GM18868 (cell line): ENCODE measurements at regions not wholly inside any gene's neighbourhood (a gene's known extent, or its start where the extent isn't known, plus 50 kb on each side); places are given as distances from the start of the nearest gene placed in this dataset.

ENCODE experiments used
- ATAC-seq: cut with Tn5 transposase; IDR thresholded peaks from one replicate; pipeline ENCODE4 v1.9.1; 2021; ENCODE audit warnings: mild to moderate bottlenecking, moderate library complexity; ENCODE audit not compliant: unreplicated experiment

- ATAC-seq: no peak
Measured at GRCh38 chr2:107595749-107596148, 230.9 kb upstream of the RGPD4 start.

DNA sequence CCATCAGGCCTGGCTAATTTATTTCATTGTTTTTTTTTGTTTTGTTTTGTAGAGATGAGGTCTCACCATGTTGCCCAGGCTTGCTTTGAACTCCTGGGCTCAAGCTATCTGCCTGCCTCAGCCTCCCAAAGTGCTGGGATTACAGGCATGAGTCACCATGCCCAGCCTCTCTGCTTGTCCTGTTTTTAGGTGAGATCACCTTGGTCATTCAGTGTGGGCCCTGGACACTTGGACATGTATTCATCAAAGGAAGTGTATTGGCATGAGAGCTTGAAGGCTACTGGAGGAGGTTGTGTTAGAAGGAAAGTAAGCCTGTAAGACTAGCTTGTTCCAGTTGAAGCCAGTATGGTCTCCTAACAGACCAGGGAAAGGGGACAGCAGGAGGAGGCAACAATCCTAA lies 229.2 kb upstream of the RGPD4 start:
- no peak for ATAC-seq

DNA sequence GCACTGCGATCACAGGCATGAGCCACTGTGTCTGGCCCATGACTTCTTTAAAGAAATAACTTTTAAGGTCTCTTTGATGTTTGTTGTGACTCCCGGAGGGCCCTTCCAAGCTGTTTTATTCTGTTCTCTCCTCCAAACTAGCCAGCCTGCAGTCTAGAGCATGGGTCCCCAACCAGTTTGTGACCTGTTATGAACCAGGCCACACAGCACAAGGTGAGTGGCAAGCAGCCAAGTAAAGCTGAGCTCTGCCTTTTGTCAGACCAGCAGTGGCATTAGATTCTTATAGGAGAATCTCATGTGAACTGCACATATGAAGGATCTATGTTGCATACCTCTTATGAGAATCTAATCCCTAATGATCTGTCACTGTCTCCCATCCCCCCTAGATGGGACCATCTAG lies 223.9 kb upstream of the RGPD4 start:
- ATAC-seq: no peak

DNA sequence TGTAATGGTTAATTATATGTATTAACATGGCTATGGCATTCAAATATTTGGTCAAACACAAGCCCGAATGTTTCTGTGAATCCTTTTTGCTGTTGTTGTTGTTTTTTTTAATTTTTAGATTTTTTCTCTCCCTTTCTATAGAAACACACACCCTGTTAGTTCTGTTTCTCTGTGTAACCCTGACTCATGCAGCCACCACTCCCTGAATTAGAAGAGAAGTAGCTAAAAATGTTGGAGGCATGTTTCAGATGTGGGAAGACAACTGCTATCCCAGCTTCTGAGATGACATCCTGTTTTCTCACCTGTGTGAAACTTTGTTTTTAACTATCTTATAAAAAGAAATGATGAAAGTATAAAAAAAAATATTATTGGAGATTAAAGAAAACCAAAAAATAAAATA lies 219.6 kb upstream of the RGPD4 start:
- ATAC-seq: no peak

DNA sequence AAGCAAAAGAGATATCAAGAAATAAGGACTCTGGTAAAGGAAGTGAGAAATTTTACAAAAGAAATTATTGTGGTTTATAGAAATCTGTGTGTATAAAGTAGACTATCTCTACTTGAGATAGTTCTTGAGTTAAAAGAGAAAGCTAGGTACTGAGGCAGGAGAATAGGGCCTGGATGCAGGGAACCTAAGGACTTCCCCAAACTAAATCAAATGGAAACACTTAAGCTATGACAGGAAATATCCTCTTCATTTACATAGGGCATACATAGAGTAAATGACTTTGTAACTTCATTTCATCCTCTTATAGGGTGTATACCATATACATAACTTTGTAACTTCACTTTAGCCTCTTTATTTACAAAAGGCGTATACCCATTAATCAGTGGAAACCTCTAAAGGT lies 219.2 kb upstream of the RGPD4 start:
- no peak for ATAC-seq

DNA sequence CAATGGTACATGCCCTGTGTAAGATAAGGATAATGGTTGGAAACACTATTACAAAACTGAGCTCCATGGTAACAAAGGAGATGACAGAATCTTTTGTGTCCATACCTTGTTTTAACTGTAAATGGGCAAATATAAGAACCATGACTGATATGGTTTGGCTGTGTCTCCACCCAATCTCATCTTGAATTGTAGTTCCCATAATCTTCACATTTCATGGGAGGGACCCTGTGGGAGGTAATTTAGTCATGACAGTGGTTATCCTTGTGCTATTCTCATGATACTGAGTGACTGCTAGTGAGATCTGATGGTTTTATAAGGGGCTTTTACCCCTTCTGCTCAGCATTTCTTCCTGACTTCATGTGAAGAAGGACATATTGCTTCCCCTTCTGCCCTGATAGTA lies 211.7 kb upstream of the RGPD4 start:
- ATAC-seq: no peak

DNA sequence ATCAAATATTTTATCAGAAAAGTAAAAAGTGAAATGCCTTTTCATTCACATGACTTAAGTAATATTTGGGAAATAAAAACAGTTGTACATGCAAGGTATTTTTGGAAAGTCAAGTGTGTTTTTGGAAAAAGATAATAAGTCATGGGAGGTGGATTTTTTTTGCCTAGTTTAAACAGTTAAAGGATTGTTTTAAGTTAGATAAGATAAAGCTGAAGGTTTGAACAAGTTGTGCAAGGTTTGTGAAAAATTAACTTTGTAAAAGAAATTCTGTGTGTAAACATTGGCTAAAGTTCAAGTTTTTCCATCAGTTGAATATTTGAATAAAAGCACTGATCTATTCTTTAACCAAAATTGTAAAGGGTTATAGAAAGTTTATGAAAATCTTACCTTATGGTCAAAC lies 207.9 kb upstream of the RGPD4 start:
- ATAC-seq: no peak

GRCh38 chr2:107621186-107622165 lies 205.2 kb upstream of the RGPD4 start:
- no peak for ATAC-seq

GRCh38 chr2:107622741-107623310 lies 203.9 kb upstream of the RGPD4 start:
- no peak for ATAC-seq

DNA sequence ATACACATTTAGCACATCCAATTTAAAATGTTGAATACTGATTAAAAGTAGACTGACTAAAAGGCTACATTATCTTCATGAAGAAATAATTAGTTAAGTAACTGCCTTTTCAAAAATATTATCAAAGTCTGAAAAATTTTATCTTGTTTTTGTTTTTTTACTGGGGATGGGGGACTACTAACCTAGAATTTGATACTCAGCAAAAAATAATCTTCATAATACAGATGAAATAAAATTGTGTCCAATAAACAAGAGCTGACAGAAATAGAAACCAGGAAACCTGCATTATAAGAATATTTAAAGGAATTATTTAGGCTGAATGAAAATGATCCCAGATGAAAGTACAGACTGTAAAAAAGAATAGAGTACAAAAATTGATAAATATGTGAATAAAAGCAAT lies 200.7 kb upstream of the RGPD4 start:
- ATAC-seq: no peak

GRCh38 chr2:107627164-107627563 lies 199.5 kb upstream of the RGPD4 start:
- no peak for ATAC-seq

DNA sequence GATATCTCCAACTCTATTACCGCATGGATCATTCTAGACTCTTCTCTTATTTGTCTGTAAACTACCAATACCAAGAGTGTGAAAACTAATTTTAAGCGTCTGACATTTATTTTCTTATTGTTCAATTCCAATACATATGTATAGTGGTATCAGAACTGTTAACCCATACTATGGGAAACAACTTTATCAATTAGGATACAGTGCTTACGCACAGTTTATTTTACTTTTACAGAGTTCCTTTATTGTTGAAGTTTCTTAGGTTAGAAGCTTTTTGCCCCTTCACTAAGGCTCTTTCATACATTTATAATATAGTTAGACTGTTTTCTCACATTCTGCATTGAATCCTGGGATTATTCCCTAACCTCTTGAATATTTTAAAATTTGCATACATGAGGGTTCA lies 198.8 kb upstream of the RGPD4 start:
- ATAC-seq: no peak

GRCh38 chr2:107633580-107634147 lies 193.0 kb upstream of the RGPD4 start:
- ATAC-seq: no peak

DNA sequence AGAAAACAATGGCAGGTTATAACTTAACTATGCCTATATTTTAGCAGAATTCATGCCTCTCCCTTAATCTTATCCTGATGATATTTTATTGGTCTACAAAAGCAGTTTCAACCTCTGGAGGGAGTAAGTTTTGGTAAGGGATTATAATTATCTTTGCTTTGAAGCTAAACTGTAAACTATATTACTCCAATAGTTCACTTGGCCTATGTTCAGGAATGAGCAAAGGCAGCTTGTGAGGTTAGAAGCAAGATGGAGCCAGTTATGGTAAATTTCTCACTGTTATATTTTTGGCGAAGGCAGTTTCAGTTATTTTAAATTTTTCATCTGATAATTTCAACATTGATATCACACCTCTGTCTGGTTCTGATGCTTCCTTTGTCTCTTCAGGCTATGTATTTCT lies 192.5 kb upstream of the RGPD4 start:
- no peak for ATAC-seq

- no peak for ATAC-seq
Measured at GRCh38 chr2:107635883-107636282, 190.8 kb upstream of the RGPD4 start.

- no peak for ATAC-seq
Measured at GRCh38 chr2:107645586-107645985, 181.1 kb upstream of the RGPD4 start.

GRCh38 chr2:107648781-107649404 lies 177.8 kb upstream of the RGPD4 start:
- no peak for ATAC-seq

DNA sequence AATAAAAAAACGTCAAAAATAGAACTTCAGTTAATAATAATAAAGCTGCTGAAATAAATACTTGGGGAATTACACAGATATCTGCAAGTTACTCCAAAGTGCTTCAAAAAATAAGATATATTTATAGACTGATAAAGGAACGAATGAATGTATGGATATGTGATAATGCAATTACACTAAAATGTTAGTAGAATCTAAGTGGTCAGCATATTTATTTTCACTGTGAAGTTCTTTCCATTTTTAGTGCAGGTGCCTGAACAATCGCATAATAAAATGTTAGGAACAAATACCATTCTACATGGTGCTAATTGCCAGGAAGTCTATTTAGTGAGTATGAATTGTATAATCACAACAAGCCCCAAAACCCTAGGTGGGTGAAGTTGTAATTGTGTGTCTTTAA lies 169.6 kb upstream of the RGPD4 start:
- ATAC-seq: no peak

- ATAC-seq: no peak
Measured at GRCh38 chr2:107663632-107664031, 163.1 kb upstream of the RGPD4 start.

- no peak for ATAC-seq
Measured at GRCh38 chr2:107669335-107669734, 157.4 kb upstream of the RGPD4 start.

DNA sequence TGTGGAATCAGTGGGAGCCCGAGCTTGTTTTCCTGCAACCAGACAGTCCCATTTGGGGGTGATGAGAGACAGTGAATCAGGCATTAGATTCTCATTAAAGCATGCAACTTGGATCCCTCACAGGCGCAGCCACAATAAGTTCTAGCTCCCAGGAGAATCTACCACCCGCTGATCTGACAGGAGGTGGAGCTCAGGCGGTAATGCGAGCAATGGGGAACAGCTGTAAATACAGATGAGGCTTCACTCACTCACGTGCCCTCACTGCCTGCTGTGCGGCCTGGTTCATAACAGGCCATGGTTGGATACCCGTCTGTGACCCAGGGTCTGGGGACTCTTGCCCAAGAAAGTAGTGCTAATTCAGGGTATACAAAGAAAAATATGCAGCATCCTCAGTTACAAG lies 144.8 kb upstream of the RGPD4 start:
- ATAC-seq: no peak

GRCh38 chr2:107684421-107684820 lies 142.3 kb upstream of the RGPD4 start:
- ATAC-seq: no peak
